Adrenal gland (tissue), 5 donors: ENCODE measurements at regions not wholly inside any gene's neighbourhood (a gene's known extent, or its start where the extent isn't known, plus 50 kb on each side); places are given as distances from the start of the nearest gene placed in this dataset.
"Not testable (repeated sequence)": the region's sequence is repeated elsewhere in the genome, so short reads cannot be mapped to it uniquely, and the experiment has no call there.

Experiments used
- CTCF ChIP-seq, 6 experiments: fragments of 450-650 bp in 4 of 6; fragments of 200-600 bp in 2 of 6; sonication (generic) in 1 of 6; IDR thresholded peaks; 1 replicate in 5 of 6; 2 replicates in 1 of 6; pipeline versions ENCODE4 v1.5.1 to v1.8.0; 2016 to 2021; ENCODE audit warnings: antibody characterized with exemption in 6 of 6, mild to moderate bottlenecking in 2 of 6, moderate library complexity in 1 of 6
- POLR2A ChIP-seq, 2 donors: fragments of 450-650 bp; IDR thresholded peaks; one replicate each; pipeline ENCODE4 v1.6.1; 2017; ENCODE audit warnings: antibody characterized with exemption in 2 of 2, mild to moderate bottlenecking in 2 of 2, moderate library complexity in 1 of 2
- donor health status: DM: no; HTN: no; CAD: no.

GRCh38 chr7:76859933-76860332 is 172.2 kb downstream of the SPDYE17 start:
- TF ChIP-seq CTCF, POLR2A (IDR thresholded peaks at IDR 0.05): not testable (repeated sequence)
